SU-DHL-6 (cell line): ENCODE measurements at regions not wholly inside any gene's neighbourhood (a gene's known extent, or its start where the extent isn't known, plus 50 kb on each side); places are given as distances from the start of the nearest gene placed in this dataset.

ENCODE experiments used
- CTCF ChIP-seq: fragments of 200-600 bp; sonication (generic); IDR thresholded peaks from one replicate; pipeline ENCODE4 v1.5.1; 2017; ENCODE audit warnings: antibody characterized with exemption, mild to moderate bottlenecking, low read length, moderate library complexity; ENCODE audit not compliant: insufficient read depth, poor library complexity, severe bottlenecking
- EZH2phosphoT487 ChIP-seq: fragments of 200-600 bp; sonication (generic), shearing (Covaris generic); conservative IDR thresholded peaks from 2 replicates; pipeline ENCODE4 v1.6.1; 2018; ENCODE audit warnings: mild to moderate bottlenecking, antibody characterized with exemption, low read length, moderate library complexity, mixed read lengths

DNA sequence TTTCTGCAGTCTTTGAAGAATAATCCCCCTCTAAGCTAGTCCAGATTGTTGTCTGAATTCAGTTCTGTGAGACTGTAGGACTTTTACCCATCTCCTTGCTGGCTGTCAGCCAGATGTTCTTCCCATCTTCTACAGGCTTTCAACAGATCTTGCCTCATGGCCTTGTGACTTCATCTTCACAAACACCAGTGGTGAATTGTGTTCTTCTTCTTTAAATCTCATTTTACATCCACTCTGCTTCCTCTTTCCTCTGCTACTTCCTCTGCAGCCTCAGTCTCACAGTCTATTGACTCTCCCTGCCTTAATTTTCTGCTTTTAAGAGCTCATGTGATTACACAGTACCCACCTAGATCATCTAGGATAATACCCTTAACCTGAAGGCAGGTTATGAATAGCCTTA, 859.0 kb upstream of the SLITRK1 start:
- no peak for TF ChIP-seq CTCF
- TF ChIP-seq EZH2phosphoT487: no peak
